K562 (cell line): ENCODE measurements at regions not wholly inside any gene's neighbourhood (a gene's known extent, or its start where the extent isn't known, plus 50 kb on each side); places are given as distances from the start of the nearest gene placed in this dataset.

Source experiments
- BCOR ChIP-seq: fragments of 450-650 bp; IDR thresholded peaks from 2 replicates; pipeline ENCODE4 v1.6.1; 2016
- CREB3L1 ChIP-seq: fragments of 450-650 bp; IDR thresholded peaks from 2 replicates; pipeline ENCODE4 v1.6.1; 2014; ENCODE audit warnings: low read depth, mild to moderate bottlenecking, moderate library complexity, borderline replicate concordance
- POLR2AphosphoS2 ChIP-seq: IDR thresholded peaks from 2 replicates; pipeline ENCODE4 v1.6.1; 2012; ENCODE audit warnings: low read length, improper control_type of control experiment
- RBBP5 ChIP-seq: fragments of 200-600 bp; sonication (generic); IDR thresholded peaks from 2 replicates; pipeline ENCODE4 v1.6.1; 2012; ENCODE audit warnings: borderline replicate concordance, mild to moderate bottlenecking, low read length, control low read depth, inconsistent platforms; ENCODE audit not compliant: insufficient read depth, poor library complexity, severe bottlenecking
- THRAP3 ChIP-seq: fragments of 450-650 bp; IDR thresholded peaks from 2 replicates; pipeline ENCODE4 v1.6.1; 2016; ENCODE audit warnings: mild to moderate bottlenecking, inconsistent platforms, borderline replicate concordance
- TF ChIP-seq, protein P1 (sequence below): sonication (generic); formaldehyde crosslinking; IDR thresholded peaks from 2 replicates; pipeline ENCODE4 v1.8.0; 2023; ENCODE audit warnings: missing genetic modification reagents, mild to moderate bottlenecking, borderline replicate concordance

GRCh38 chr16:64234200-64234599 lies 887.7 kb downstream of the CDH11 start (continued):
- TF ChIP-seq CREB3L1 (no peak), THRAP3 (no peak), RBBP5 (no peak), POLR2AphosphoS2 (no peak), BCOR (no peak)
- TF ChIP-seq, protein P1, sequence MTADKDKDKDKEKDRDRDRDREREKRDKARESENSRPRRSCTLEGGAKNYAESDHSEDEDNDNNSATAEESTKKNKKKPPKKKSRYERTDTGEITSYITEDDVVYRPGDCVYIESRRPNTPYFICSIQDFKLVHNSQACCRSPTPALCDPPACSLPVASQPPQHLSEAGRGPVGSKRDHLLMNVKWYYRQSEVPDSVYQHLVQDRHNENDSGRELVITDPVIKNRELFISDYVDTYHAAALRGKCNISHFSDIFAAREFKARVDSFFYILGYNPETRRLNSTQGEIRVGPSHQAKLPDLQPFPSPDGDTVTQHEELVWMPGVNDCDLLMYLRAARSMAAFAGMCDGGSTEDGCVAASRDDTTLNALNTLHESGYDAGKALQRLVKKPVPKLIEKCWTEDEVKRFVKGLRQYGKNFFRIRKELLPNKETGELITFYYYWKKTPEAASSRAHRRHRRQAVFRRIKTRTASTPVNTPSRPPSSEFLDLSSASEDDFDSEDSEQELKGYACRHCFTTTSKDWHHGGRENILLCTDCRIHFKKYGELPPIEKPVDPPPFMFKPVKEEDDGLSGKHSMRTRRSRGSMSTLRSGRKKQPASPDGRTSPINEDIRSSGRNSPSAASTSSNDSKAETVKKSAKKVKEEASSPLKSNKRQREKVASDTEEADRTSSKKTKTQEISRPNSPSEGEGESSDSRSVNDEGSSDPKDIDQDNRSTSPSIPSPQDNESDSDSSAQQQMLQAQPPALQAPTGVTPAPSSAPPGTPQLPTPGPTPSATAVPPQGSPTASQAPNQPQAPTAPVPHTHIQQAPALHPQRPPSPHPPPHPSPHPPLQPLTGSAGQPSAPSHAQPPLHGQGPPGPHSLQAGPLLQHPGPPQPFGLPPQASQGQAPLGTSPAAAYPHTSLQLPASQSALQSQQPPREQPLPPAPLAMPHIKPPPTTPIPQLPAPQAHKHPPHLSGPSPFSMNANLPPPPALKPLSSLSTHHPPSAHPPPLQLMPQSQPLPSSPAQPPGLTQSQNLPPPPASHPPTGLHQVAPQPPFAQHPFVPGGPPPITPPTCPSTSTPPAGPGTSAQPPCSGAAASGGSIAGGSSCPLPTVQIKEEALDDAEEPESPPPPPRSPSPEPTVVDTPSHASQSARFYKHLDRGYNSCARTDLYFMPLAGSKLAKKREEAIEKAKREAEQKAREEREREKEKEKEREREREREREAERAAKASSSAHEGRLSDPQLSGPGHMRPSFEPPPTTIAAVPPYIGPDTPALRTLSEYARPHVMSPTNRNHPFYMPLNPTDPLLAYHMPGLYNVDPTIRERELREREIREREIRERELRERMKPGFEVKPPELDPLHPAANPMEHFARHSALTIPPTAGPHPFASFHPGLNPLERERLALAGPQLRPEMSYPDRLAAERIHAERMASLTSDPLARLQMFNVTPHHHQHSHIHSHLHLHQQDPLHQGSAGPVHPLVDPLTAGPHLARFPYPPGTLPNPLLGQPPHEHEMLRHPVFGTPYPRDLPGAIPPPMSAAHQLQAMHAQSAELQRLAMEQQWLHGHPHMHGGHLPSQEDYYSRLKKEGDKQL (CRISPR knock-in tag), result no peak
